ENCODE measurements at regions not wholly inside any gene's neighbourhood (a gene's known extent, or its start where the extent isn't known, plus 50 kb on each side); places are given as distances from the start of the nearest gene placed in this dataset.

GRCh38 chr6:50635429-50635828 lies 77.9 kb upstream of the TFAP2D start:
- no peak for DNase-seq (ENCODE audit: low read depth)

GRCh38 chr6:50637267-50637666 lies 76.1 kb upstream of the TFAP2D start:
- DNase-seq (ENCODE audit: low read depth): no peak

- no peak for DNase-seq (ENCODE audit: low read depth)
Observed at GRCh38 chr6:50649086-50649485, 64.2 kb upstream of the TFAP2D start.

GRCh38 chr6:50653253-50653652 lies 60.1 kb upstream of the TFAP2D start:
- no peak for DNase-seq (ENCODE audit: low read depth)

GRCh38 chr6:50654155-50654554 lies 59.2 kb upstream of the TFAP2D start:
- no peak for DNase-seq (ENCODE audit: low read depth)

- DNase-seq (ENCODE audit: low read depth): no peak
Observed at GRCh38 chr6:50655848-50656453, 57.4 kb upstream of the TFAP2D start.

GRCh38 chr6:50657513-50657912 lies 55.8 kb upstream of the TFAP2D start:
- no peak for DNase-seq (ENCODE audit: low read depth)

- DNase-seq (ENCODE audit: low read depth): no peak
Observed at GRCh38 chr6:50658561-50658960, 54.8 kb upstream of the TFAP2D start.

- no peak for DNase-seq (ENCODE audit: low read depth)
Observed at GRCh38 chr6:50661636-50662035, 51.7 kb upstream of the TFAP2D start.

Measured in RPMI7951 (cell line).